NB4 (cell line): ENCODE measurements at regions not wholly inside any gene's neighbourhood (a gene's known extent, or its start where the extent isn't known, plus 50 kb on each side); places are given as distances from the start of the nearest gene placed in this dataset.

ENCODE experiments used
- DNase-seq: peaks from one replicate; pipeline ENCODE4 v3.0.0; 2010; ENCODE audit warnings: low read depth
- H3K4me3 ChIP-seq: one replicate; pipeline ENCODE4 v1.5.1; 2011; ENCODE audit warnings: mild to moderate bottlenecking, low read depth, low read length, moderate library complexity
- CTCF ChIP-seq: IDR thresholded peaks from one replicate; pipeline ENCODE4 v1.5.1; 2012; ENCODE audit warnings: low read depth, low read length
- MAX ChIP-seq: IDR thresholded peaks from 2 replicates; pipeline ENCODE4 v1.6.1; 2011; ENCODE audit warnings: low read depth, low read length
- MYC ChIP-seq: IDR thresholded peaks from 2 replicates; pipeline ENCODE4 v1.6.1; 2011; ENCODE audit warnings: low read depth, low read length
- POLR2A ChIP-seq: IDR thresholded peaks from 2 replicates; pipeline ENCODE4 v1.6.1; 2011; ENCODE audit warnings: mild to moderate bottlenecking; ENCODE audit not compliant: insufficient read length; ENCODE audit errors: extremely low read depth

- TF ChIP-seq CTCF (no peak), MYC (no peak), MAX (no peak), POLR2A (no peak)
These were observed 122.0 kb upstream of the MAFB start for GRCh38 chr20:40811004-40811403.

GRCh38 chr20:40811660-40812414 lies 122.8 kb upstream of the MAFB start:
- no peak overlapping the region for H3K4me3 ChIP-seq
- TF ChIP-seq MAX (no peak), CTCF (peak; percentile 22), MYC (no peak), POLR2A (no peak)
- no peak for DNase-seq

More at GRCh38 chr20:40811004-40811403, 122.0 kb upstream of the MAFB start:
- DNase-seq = no peak
- no peak overlapping the region for H3K4me3 ChIP-seq

- no peak for DNase-seq
- no peak overlapping the region for H3K4me3 ChIP-seq
- TF ChIP-seq MAX (no peak), CTCF (no peak), POLR2A (no peak), MYC (no peak)
These were observed 123.4 kb upstream of the MAFB start for GRCh38 chr20:40812415-40812925.

GRCh38 chr20:40813029-40813431 lies 124.0 kb upstream of the MAFB start:
- no peak for TF ChIP-seq POLR2A
- no peak for TF ChIP-seq MYC
- no peak for TF ChIP-seq MAX
- no peak for TF ChIP-seq CTCF
- DNase-seq = no peak
- no peak overlapping the region for H3K4me3 ChIP-seq

- no peak for DNase-seq
- no peak overlapping the region for H3K4me3 ChIP-seq
- TF ChIP-seq CTCF (no peak), MAX (no peak), POLR2A (no peak), MYC (no peak)
These were observed 124.9 kb upstream of the MAFB start for GRCh38 chr20:40813708-40814630.
